ENCODE measurements at regions not wholly inside any gene's neighbourhood (a gene's known extent, or its start where the extent isn't known, plus 50 kb on each side); places are given as distances from the start of the nearest gene placed in this dataset.
"Not testable (repeated sequence)": the region's sequence is repeated elsewhere in the genome, so short reads cannot be mapped to it uniquely, and the experiment has no call there.

- TF ChIP-seq CTCF (IDR thresholded peaks at IDR 0.05; ENCODE audit: low read length, missing control alignments), result no peak
- no peak overlapping the region for H3K4me3 ChIP-seq (replicated peaks; ENCODE audit: low read depth, low read length)
- DNase-seq (ENCODE audit: low read depth), result no peak
Observed at GRCh38 chr2:65974067-65974723, 460.7 kb upstream of the MEIS1 start.

DNA sequence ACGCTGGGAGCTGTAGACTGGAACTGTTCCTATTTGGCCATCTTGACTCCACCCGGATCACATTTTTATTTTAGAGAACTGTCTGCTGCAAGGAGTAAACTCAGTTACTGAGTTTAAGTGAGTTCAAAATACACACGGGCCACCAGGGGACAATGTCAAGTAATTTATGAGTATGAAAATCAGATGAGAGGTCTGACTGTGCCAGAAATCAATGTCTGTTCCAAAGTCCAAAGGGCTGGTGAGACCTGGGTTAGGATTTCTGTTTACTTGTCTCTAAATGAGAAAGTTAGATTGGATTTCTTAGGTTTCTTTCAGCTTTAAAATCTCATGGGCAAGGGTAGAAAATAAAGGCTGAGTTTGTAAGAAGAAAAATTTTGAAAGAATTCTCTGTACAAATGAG, 465.8 kb upstream of the MEIS1 start:
- H3K4me3 ChIP-seq (replicated peaks; ENCODE audit: low read depth, low read length), result no peak overlapping the region
- TF ChIP-seq CTCF (IDR thresholded peaks at IDR 0.05; ENCODE audit: low read length, missing control alignments), result no peak
- no peak for DNase-seq (ENCODE audit: low read depth)

DNA sequence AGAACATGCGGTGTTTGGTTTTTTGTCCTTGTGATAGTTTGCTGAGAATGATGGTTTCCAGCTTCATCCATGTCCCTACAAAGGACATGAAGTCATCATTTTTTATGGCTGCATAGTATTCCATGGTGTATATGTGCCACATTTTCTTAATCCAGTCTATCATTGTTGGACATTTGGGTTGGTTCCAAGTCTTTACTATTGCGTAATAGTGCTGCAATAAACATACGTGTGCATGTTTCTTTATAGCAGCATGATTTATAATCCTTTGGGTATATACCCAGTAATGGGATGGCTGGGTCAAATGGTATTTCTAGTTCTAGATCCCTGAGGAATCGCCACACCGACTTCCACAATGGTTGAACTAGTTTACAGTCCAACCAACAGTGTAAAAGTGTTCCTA, 471.6 kb upstream of the MEIS1 start:
- H3K4me3 ChIP-seq (replicated peaks; ENCODE audit: low read depth, low read length); DNase-seq (ENCODE audit: low read depth): not testable (repeated sequence)

GRCh38 chr2:65960953-65961352, 474.0 kb upstream of the MEIS1 start:
- no peak for DNase-seq (ENCODE audit: low read depth)
- TF ChIP-seq CTCF (IDR thresholded peaks at IDR 0.05; ENCODE audit: low read length, missing control alignments), result no peak
- no peak overlapping the region for H3K4me3 ChIP-seq (replicated peaks; ENCODE audit: low read depth, low read length)

GRCh38 chr2:65957886-65958285, 477.0 kb upstream of the MEIS1 start:
- no peak for TF ChIP-seq CTCF (IDR thresholded peaks at IDR 0.05; ENCODE audit: low read length, missing control alignments)
- H3K4me3 ChIP-seq (replicated peaks; ENCODE audit: low read depth, low read length), result no peak overlapping the region
- no peak for DNase-seq (ENCODE audit: low read depth)

DNA sequence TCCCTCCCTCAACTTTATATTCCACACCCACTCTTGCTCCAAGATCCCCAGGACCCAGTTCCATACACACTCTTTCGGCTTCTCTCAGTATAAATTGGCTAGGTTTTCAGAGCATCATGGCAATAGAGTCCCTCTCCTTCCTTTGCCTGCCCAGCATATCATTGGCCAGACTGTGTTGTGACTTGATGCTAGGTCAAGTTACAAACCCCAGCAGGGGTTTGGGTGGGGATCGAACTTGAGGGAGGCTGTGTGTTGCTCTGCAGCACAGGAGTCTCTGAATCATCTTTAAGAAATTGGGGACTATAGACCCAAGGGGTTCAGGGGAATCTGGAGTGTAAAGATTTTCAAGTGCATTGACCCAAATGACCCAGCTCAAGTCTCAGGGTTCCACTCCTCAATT, 477.5 kb upstream of the MEIS1 start:
- TF ChIP-seq CTCF (IDR thresholded peaks at IDR 0.05; ENCODE audit: low read length, missing control alignments), result no peak
- no peak for DNase-seq (ENCODE audit: low read depth)
- no peak overlapping the region for H3K4me3 ChIP-seq (replicated peaks; ENCODE audit: low read depth, low read length)

GRCh38 chr2:65955259-65955658, 479.7 kb upstream of the MEIS1 start:
- TF ChIP-seq CTCF (IDR thresholded peaks at IDR 0.05; ENCODE audit: low read length, missing control alignments), result no peak
- H3K4me3 ChIP-seq (replicated peaks; ENCODE audit: low read depth, low read length), result no peak overlapping the region
- DNase-seq (ENCODE audit: low read depth), result no peak

All from fibroblast of pulmonary artery (primary cell).